ENCODE measurements at regions not wholly inside any gene's neighbourhood (a gene's known extent, or its start where the extent isn't known, plus 50 kb on each side); places are given as distances from the start of the nearest gene placed in this dataset.
A peak's percentile ranks its signal among the peaks of the same experiment; 100 is the strongest.

DNA sequence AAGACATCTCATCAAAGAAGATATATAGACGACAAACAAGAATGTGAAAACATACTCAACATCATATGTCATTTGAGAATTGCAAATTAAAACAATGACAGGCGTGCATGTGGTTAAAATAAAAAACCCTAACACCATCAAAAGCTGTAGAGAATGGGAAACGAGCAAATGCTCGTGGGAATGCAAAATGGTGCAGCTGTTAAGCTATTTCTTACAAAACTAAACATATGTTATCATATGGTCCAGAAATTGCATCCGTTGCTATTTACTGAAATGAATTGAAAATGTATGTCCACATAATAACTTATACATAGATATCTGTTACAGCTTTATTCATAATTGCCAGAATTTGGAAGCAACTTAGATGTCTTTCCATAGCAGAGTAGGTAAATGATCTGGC, 574.4 kb downstream of the TNS3 start:
- DNase-seq (ENCODE audit: extremely low read depth, low read depth), result no peak

DNA sequence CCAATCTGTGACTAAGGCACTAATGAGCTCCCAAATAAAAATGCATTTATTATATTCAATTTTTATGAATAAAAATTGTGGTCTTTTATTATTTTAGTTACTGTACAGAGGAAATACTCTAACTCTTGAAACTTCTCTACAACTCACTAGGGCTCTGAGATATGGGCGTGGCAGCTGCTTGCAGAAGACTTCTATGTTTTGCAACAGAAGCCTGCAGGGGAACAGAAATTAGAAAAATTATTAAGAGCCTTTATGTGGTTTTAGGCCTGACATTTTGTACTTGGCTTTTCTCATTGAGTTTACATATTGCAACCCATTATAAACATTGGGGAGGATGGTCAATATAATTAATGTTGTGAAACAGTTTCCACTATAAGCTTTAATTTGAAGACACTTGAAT, 581.4 kb downstream of the TNS3 start:
- DNase-seq (ENCODE audit: extremely low read depth, low read depth), result no peak

DNA sequence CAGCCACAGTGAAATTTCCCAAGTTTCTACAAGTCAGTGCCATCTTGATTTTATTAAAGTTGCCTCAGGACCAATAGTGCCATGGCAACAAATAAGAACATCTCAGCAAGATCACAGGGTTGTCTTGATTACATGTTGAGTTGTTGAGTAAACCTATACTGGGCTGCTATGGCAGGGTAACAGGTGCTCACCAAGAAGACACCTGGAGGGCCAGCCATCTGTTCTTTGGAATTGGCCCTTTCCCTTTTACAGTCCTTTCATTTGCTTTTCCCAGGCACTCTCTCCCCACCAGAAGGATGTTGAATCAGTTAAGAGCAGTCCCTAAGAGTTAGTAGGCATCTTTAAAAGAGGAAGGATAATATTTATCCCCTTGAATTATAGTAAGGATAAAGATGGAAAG, 582.0 kb downstream of the TNS3 start:
- DNase-seq (ENCODE audit: extremely low read depth, low read depth), result no peak

DNA sequence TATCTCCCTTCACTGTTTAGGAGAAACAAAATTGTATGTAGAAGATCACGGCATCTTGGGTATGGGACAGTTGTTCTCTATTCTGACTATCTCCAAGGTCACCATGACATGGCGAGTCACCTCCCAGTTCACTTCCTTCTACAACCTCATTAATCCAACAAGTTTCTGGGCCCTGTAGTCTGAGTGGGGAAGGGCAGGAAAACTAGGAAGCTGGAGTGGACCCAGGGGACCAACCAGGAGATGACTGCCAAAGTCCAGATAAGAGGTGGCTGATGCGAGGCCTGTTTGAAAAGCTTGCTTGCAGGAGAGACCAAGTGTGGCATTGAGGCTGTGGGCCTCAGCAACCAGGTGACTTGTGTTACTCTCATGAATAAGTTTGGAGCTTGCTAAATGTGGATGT, 584.9 kb downstream of the TNS3 start:
- DNase-seq (ENCODE audit: extremely low read depth, low read depth), result no peak

DNA sequence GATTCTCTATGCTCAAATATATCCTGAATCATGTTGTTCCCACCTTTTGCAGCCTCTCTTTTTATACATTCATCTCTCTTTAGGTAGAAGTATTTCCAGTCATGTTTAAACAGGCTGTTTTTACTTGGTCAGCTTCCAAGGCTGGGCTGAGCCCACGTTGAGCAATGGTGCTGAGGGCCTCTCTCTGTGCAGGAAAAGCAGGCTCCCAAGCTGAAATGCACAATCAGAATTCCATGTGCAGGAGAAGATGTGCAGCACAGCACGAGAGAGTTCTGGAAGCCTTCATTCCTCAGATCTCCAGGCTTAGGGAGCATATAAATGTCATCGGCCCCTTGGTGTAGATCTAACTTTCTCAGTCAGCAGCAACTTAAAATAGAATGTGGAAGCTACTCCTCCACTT, 588.5 kb downstream of the TNS3 start:
- no peak for DNase-seq (ENCODE audit: extremely low read depth, low read depth)

DNA sequence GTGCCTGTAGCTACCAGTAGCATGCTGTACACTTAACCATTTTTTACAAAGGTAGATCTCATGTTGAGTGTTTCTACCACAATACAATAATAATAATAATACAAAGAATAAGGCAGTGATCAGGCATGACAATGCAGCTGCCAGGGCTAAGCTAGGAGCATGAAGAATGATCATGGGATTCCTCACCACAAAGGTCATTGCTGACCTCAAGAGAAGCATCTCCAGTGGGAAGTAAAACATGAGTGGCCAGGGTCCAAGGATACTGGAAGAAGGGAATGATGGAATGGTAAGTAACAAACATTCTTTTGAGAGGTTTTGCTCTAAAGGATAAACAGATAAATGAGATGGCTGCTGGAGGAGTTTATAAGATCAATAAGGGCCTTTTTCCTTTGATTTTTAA, 591.1 kb downstream of the TNS3 start:
- no peak for DNase-seq (ENCODE audit: extremely low read depth, low read depth)

DNA sequence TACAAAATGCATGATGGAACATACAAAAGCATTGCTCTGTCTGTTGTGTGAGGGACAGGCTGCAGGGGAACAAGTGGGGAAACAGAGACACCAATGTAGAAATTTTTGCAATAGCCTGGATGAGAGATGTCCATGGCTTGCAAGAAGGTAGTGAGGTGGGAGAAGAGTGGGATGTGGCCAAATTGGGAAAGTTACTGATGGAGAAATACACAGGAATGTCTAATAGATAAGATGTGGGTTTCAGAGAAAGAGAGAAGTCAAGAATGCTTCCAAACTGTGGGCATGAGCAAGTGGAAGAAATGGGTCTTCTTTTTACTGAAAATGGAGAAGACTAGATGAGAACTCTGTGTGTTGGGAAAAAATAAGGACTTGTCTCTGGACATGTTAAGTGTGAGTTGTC, 592.7 kb downstream of the TNS3 start:
- no peak for DNase-seq (ENCODE audit: extremely low read depth, low read depth)

DNA sequence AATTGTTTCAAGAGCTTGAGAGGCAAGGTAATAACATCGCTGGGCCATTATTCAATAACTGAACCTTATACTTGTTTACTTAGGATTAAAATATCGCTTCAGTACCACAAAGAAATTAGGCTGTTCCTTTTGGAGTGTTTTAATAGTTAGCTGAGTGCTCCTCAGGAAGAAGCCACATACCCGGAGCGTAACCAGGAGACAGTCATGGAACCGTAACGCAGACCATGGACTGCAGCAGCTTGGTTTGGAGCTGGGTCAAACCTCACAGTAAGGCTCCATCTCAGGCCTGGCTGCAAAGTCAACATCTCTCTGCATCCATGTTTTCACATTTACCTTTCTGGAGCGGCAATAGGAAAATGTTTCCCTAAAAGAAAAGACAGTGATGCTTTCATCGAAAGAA, 599.0 kb downstream of the TNS3 start:
- no peak for DNase-seq (ENCODE audit: extremely low read depth, low read depth)

DNA sequence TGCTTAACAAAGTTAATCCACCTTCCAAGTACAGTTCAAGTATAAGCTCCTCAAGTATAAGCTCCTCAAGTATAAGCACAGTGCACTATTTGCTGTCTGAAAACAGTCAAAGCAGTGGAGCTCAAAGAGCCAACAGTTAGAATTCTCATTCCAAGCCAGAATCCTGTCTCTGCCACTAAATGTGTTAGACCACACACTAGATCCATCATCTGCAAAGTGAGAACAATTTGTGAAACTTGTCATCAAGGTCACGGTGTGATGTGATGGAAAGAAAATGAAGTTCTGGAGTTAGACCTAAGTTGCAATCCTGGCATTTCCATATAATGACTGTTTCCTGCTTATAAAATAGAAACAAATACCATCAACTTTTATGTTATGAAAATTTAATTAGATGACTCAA, 602.5 kb downstream of the TNS3 start:
- DNase-seq (ENCODE audit: extremely low read depth, low read depth), result no peak

DNA sequence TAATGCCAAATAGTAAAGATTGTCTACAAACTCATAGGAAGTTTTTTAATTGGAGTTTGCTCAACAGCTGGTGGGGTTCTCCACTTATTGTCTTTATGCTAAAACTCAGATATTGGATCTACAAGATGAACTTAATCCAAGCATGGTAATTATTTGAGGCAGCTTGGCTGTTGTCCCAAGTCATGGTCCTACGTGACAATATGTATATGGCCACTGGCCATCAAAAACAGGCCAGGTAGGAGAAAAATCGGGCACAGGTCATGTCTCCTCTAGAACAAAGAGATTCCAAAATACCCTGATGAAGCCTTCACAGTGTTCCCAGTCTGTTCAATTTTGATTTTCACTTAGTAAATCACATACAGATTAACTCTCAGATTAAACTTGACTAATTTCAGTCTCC, 606.4 kb downstream of the TNS3 start:
- no peak for DNase-seq (ENCODE audit: extremely low read depth, low read depth)

DNA sequence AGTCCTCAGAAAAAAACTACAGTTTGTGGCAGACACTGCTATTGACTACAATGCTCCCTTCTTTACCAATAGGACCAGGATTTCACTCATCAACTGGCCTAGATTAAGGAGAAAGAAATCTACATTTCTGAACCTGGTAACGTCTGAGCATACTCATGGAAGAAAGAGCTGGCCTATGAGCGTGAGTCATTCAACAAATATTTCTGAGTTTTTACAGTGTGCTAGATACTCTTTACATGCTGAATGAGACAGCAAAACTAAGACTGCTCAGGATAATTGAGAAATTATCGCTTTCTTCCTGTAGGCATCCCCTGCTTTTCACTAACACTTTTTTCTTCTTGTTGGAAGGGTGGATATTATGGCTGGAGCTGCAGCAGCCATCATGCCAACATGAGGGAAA, 609.7 kb downstream of the TNS3 start:
- DNase-seq (ENCODE audit: extremely low read depth, low read depth), result peak; percentile 36

DNA sequence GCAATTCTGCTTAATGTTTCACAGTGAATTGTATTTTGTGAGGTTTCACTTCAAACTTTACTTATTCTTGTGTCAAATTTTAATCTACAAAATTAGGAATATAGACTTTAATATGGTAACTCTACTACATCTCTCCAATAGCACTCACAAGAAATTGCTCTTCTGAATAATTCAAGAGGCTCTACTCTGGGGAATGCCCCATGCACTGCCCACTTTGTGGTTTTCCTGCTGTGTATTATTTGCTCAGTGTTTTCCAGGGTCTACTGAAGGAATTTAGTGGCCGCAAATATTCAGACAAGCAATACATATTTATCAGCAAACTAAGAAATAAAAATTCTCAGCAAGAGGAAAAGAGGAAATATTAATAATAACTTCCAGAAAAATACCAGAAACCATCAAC, 611.4 kb downstream of the TNS3 start:
- DNase-seq (ENCODE audit: extremely low read depth, low read depth), result no peak

DNA sequence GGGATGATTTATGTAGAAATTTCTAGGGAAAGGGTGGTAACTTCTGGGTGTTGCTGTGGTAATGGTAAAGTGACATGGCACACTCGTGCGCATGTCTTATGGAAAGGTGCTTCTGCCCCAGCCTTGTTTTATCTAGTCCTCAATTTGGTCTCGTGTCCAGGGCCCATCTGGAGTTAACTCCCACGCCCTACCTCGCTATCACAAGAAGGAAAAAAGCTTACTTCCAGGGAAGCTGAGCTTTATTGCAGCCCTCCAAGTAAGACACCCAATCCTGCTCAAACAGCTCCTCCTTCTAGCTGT, 611.8 kb downstream of the TNS3 start:
- no peak for DNase-seq (ENCODE audit: extremely low read depth, low read depth)

DNA sequence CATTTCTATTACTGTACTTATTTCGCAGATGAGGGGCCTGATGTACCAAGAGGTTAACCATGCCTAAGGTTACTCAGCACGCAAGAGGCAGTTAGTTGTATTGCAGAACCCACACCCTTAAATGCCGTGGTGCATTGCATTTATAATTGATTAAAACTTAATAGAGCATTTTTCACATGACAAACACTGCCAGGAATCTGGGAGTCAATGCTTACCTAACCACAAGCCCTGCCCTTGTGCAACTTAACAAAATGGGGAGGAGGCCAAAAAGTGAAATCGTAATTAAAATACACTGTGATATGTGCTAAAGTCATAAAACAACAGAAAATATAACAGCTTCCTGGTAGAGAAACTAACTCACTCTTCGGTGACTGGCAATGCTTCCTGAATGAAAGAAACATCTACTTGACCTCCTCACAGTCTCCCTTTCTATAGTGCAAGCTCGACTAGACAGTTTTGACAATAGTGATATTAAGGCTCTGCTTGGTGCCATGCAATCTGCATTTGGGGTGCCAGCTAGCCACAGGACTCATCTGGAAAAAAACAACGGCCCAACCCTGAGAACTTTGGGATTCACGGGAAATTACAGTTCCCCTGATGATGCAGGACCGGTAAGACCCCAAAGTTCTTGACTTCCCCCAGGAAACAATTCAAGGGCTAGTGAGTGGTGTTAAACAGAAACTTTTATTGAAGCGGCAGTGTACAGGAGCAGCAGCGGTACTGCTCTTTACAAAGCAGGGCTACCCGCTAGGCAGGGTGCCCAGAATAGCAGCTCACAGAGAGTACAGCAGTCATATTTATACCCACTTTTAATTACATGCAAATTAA, 612.4 kb downstream of the TNS3 start:
- no peak for DNase-seq (ENCODE audit: extremely low read depth, low read depth)

DNA sequence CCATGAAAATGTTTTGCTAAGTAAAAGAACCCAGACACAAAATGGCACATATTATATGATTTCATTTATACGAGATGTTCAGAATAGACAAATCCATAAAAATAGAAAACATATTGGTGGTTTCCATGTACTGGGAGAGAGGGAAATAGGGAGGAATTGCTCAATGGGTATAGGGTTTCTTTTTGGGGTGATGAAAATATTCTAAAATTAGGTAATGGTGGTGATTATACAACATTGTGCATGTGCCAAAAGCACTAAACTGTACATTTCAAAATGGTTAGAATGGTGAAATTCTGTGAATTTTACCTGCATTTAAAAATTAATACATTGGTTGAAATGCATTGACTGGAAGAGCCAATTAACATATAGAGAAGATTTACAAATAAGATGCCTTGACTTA, 613.9 kb downstream of the TNS3 start:
- no peak for DNase-seq (ENCODE audit: extremely low read depth, low read depth)

DNA sequence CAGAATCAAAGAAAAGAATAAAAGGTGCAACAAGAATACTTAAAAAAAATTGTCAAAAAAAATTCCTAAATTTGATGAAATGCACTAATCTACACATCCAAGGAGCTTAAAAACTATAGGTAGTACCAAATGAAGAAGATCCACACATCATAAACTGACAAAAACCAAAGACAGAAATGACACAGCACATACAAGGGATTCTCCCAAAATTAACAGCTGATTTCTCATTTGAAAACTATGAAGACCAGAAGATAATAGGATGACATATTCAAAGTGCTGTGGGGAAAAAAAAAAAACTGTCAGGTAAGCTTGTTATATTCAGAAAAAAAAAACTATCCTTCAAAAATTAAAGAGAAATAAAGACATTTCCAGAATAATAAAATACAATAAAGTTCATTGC, 618.2 kb downstream of the TNS3 start:
- DNase-seq (ENCODE audit: extremely low read depth, low read depth), result no peak

DNA sequence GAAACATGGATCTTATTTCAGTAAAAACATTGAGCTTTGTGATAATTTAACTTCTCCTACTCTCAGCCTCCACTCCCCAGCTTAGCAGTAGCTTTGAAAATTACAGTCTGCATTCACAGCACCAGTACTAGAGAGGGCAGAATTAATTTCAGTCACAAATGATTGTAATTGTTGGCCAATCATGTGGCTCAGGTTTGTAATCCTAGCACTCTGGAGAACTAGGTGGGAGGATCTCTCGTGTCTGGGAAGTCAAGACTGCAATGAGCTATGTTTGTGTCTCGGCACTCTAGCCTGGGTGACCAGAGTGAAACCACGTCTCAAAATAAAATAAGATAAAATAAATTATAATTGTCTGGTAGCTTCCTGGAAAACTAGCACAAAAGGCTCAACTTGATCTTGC, 620.9 kb downstream of the TNS3 start:
- no peak for DNase-seq (ENCODE audit: extremely low read depth, low read depth)

DNA sequence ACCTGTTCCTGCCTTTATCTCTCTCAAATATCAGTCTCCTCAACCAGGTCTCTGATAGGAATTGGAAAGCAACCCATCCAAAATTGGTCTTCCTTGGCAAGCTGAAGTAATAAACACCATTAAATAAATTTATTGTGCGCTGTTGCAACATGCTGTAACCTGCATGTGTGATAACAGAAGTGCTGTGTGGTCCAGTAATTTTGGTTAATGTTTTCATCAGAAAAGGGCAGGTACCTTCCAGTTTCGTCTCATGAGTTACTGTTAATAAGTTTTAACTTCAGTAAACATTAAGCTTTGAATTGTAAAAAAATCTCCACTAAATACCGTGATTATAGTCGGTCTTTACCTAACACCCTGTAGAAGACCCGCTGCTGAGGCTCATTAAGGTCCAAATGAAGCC, 624.7 kb downstream of the TNS3 start:
- DNase-seq (ENCODE audit: extremely low read depth, low read depth), result no peak

DNA sequence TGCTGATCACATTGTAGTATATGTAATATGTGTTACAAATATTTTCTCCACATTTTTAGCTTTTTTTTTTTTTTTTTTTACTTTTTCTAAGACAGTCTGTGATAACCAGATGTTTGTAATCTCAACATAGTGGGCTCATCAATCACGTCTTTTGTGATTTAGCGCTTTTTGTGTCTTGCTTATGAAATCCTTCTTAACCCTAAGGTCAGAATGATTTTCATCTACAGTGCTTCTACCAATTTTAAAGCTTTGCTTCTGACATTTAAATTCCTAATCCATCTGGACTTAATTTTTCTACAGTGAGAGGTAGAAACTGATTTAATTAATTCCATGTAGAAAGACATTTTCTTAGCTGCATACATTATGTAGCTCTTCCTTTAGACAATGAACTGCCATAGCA, 626.4 kb downstream of the TNS3 start:
- DNase-seq (ENCODE audit: extremely low read depth, low read depth), result no peak

DNA sequence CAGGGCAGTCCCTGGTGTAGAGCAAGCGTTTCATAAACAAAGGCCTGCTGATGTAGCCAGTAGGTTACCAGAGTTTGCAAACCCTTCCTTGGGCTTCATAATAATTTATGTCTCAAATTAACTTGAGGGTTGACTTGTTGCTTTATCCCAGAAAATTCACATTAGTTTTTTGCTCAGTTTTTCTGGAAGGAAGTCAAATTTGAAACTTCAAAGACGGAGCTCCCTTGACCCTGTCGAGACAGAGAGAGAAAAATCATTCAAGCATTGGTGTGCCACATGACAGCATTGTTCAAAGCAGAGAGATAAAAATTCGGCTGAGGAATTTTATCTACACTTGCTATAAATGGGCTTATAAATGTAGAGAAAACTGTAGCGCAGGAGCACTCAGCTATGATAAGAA, 627.7 kb downstream of the TNS3 start:
- no peak for DNase-seq (ENCODE audit: extremely low read depth, low read depth)

DNA sequence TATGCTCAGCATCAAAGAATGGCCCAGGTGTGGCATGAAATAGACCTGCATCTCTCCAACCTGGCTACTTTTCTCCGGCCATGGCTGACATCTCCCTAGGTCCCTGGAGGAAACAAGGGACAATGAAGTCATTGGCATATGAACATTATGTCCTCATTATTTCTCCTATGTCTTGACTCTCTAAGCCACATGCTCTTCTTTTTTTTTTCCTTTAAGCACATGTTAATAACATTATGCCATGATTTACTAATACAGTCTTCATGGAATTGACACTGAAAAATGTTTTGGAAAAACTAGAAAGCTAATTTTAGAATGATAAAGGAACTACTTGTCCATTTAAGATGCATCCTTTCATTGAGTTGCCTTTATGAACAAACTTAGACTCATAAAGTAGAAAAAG, 628.9 kb downstream of the TNS3 start:
- DNase-seq (ENCODE audit: extremely low read depth, low read depth), result no peak

DNA sequence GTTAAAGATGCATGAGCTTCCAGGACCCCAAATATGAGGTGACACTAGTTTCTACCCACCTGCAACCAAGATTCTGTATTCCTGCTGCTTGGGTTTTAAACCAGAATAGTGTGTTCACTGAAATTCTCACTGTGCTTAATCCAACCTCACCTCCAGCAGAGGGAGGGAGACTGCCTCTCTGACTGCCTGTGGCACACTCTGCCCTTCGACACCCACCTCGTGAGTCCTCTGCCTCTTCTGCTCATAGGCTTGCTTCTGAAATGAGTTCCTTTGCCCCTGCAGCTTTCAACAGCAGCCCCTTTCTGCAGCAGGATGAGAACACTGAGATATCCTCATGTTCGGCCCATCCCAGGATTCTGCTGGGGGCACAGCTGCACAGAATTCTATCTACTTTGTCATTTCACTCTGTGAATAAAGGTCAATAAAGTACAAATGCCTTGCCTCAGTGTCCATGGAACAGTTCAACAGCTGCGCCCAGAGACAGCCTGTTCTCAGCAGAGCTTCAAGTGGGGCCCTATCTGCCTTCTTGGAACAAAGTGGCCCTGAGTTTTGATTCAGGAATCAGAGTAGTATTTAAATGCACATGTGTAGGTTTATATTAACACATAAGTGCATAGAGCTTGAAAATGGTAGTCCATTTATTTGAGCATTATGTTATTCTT, 632.5 kb downstream of the TNS3 start:
- no peak for DNase-seq (ENCODE audit: extremely low read depth, low read depth)

DNA sequence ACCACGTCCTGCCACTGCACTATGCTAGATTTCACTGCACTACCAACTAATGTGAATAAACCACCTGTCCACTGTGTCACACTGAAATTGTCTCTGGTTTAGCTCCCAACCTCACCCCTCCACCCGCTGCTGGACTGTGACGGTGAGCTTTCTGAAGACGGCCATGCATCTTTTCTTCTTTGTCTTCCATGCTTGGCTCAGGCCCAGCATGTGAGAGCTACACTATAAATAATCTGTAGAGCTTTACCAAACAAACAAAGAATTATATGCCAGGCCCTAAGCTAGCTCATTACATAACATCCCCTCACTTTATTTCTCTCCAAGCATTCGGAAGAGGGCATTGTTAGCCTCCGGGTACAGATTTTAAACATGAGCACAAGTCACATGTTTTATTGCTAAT, 633.2 kb downstream of the TNS3 start:
- no peak for DNase-seq (ENCODE audit: extremely low read depth, low read depth)

Data from NCI-H460 (cell line).